ENCODE measurements at regions not wholly inside any gene's neighbourhood (a gene's known extent, or its start where the extent isn't known, plus 50 kb on each side); places are given as distances from the start of the nearest gene placed in this dataset.

- TF ChIP-seq RBBP5 (IDR thresholded peaks at IDR 0.05; ENCODE audit: borderline replicate concordance, insufficient read depth, low read length, poor library complexity, severe bottlenecking), result no peak
- TF ChIP-seq, protein P1, sequence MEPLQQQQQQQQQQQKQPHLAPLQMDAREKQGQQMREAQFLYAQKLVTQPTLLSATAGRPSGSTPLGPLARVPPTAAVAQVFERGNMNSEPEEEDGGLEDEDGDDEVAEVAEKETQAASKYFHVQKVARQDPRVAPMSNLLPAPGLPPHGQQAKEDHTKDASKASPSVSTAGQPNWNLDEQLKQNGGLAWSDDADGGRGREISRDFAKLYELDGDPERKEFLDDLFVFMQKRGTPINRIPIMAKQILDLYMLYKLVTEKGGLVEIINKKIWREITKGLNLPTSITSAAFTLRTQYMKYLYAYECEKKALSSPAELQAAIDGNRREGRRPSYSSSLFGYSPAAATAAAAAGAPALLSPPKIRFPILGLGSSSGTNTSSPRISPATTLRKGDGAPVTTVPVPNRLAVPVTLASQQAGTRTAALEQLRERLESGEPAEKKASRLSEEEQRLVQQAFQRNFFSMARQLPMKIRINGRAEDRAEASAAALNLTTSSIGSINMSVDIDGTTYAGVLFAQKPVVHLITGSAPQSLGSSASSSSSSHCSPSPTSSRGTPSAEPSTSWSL (CRISPR knock-in tag; IDR thresholded peaks at IDR 0.05; ENCODE audit: borderline replicate concordance), result no peak
Observed at GRCh38 chr17:31792007-31792585, 66.9 kb downstream of the COPRS start (continued).

DNA sequence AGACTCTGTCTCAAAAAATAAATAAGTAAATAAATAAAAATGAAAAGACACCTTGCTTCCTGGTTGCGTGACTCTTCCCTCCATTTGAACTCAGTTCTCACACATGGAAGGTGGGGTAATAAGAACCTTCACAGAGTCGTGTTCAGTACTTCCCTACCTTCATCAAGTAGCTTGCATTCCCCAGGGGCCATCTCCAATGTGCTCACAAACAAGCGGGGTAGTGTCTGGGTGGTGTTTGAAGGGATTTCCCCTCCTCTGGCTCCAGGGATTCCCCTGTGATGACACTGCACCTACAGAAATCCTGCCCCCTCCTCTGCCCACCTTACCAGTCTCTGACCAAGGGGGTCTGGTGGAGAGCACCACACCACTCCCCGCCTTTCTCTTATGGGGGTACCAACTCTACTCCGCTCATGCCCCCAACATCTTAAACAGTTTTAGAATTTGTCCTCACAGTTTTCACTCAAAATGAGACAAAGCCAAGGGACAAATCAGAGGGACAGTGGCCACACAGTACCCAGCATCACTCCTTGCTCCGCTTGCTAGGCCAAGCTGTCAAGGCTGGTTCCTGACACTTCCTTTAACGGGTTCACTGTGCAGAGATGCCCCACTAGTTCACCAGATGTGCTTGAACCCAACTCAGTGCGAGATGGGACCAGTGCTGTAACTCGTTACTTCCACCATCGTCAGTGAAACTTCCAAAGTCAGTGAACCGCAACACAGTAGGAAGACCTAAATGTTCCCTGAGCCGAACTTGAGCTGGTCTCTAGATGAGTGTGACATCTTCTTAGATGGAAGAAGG lies 69.1 kb downstream of the COPRS start:
- DNase-seq (ENCODE audit: extremely low read depth in 1 of 4, low spot score in 3 of 4), result no peak
- no TSS peak for BruUV-seq (replicated peaks)
- H3K4me2 ChIP-seq (ENCODE audit: insufficient read depth, low read length), result no peak overlapping the region
- no peak for FAIRE-seq
- H3K79me2 ChIP-seq (ENCODE audit: control insufficient read depth, insufficient read depth, low read length), result no peaks in the 10 kb centered on the region
- peaks cover 23 to 40% of the 10 kb centered on the region in 2 experiments for H3K27me3 ChIP-seq (ENCODE audit: control insufficient read depth in 2 of 2, insufficient read depth in 2 of 2, low read length in 2 of 2)
- H3K9me1 ChIP-seq (ENCODE audit: control insufficient read depth, insufficient read depth, low read length), result no peaks in the 10 kb centered on the region
- no peaks in the 10 kb centered on the region for H3K36me3 ChIP-seq (ENCODE audit: control insufficient read depth, insufficient read depth, low read length)
- no peak overlapping the region for H3K27ac ChIP-seq (ENCODE audit: extremely low read depth, low read depth, low read length)
- ATAC-seq, result no peak
- intact Hi-C loops (cut with micrococcal nuclease), result no loop called here
- H3K9ac ChIP-seq (ENCODE audit: insufficient read depth in 1 of 2, low read depth in 2 of 2, low read length in 2 of 2), result no peak overlapping the region
- TF ChIP-seq YY1 (IDR thresholded peaks at IDR 0.05; ENCODE audit: borderline replicate concordance in 1 of 3, control insufficient read depth in 1 of 3, extremely low read depth in 1 of 3, insufficient read depth in 3 of 3, insufficient read length in 1 of 3, insufficient replicate concordance in 2 of 3, low read depth in 1 of 3, low read length in 2 of 3), result no peak
- no peak for TF ChIP-seq ZNF764 (CRISPR knock-in tag; IDR thresholded peaks at IDR 0.05; ENCODE audit: low read depth)
- no peak for TF ChIP-seq MBD2 (IDR thresholded peaks at IDR 0.05; ENCODE audit: borderline replicate concordance, low read depth)
- TF ChIP-seq E2F3 (CRISPR knock-in tag; IDR thresholded peaks at IDR 0.05), result no peak
- TF ChIP-seq, protein P2, sequence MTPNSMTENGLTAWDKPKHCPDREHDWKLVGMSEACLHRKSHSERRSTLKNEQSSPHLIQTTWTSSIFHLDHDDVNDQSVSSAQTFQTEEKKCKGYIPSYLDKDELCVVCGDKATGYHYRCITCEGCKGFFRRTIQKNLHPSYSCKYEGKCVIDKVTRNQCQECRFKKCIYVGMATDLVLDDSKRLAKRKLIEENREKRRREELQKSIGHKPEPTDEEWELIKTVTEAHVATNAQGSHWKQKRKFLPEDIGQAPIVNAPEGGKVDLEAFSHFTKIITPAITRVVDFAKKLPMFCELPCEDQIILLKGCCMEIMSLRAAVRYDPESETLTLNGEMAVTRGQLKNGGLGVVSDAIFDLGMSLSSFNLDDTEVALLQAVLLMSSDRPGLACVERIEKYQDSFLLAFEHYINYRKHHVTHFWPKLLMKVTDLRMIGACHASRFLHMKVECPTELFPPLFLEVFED (CRISPR knock-in tag; conservative IDR thresholded peaks at IDR 0.05), result no peak
- POLR2A ChIA-PET, result interaction anchor here (0.9 kb wide), 1 partner anchor 12 kb away, joined by 3 read pairs; no protein-coding TSS in a partner anchor
- in situ Hi-C loops (cut with MboI), result no loop called here
- no peaks in the 10 kb centered on the region for H3K4me1 ChIP-seq (replicated peaks in 1 of 2; ENCODE audit: control insufficient read depth in 2 of 2, insufficient read depth in 2 of 2, low read length in 2 of 2)
- no peaks in the 10 kb centered on the region for H3K9me3 ChIP-seq (replicated peaks; ENCODE audit: control insufficient read depth, insufficient read depth, low read depth, low read length)
- no peak overlapping the region for H3K4me3 ChIP-seq
- 5% methylated on average over 12 of the region's 12 CpGs for WGBS (ENCODE audit: insufficient coverage, low coverage, missing lambda C conversion rate)
- no peaks in the 10 kb centered on the region for H4K20me1 ChIP-seq (replicated peaks; ENCODE audit: control insufficient read depth, insufficient read depth, low read length)
- H2AFZ ChIP-seq (ENCODE audit: low read depth, low read length), result no peak overlapping the region
- CTCF ChIA-PET (ENCODE audit: low intra/inter-chr PET ratio), result no interaction called here
